DMS 273 (cell line): ENCODE measurements at regions not wholly inside any gene's neighbourhood (a gene's known extent, or its start where the extent isn't known, plus 50 kb on each side); places are given as distances from the start of the nearest gene placed in this dataset.
A peak's percentile ranks its signal among the peaks of the same experiment; 100 is the strongest.

ENCODE experiments used
- DNase-seq: peaks from one replicate; lab custom pipeline; 2025; ENCODE audit not compliant: unreplicated experiment; lab: John Stamatoyannopoulos, UW

DNA sequence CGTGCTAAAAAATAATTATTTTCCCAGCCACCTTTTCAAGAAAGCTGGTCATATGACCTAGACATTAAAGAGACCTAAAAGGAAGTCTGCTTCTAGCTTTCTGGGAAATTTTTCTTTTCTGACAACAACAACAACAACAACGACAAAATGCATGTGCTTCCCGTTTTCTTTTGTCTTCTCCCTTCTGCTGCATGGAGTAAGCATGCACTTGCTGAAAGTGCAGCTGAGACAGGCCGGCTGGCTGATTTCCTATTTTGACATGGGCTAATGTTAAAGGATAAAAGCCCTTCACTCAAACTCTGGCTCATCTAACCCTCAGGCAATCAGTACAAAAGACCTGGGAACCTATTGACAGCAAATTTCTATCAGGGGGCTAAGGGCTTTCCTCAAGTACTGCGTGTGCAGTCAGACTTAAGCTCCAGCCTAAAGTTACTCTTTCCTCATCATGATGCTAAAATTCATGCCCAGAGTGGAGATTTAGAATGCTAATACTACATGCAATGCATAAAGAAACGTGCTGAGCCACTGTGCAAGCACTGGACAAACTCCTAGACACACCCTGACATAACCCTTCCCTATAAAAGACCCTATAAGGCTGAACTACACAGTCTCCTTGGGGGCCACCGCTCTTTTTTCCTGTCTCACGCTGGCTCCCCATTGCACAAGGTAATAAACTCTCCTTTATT lies 811.1 kb downstream of the UQCRFS1 start:
- peak; percentile 21 for DNase-seq

DNA sequence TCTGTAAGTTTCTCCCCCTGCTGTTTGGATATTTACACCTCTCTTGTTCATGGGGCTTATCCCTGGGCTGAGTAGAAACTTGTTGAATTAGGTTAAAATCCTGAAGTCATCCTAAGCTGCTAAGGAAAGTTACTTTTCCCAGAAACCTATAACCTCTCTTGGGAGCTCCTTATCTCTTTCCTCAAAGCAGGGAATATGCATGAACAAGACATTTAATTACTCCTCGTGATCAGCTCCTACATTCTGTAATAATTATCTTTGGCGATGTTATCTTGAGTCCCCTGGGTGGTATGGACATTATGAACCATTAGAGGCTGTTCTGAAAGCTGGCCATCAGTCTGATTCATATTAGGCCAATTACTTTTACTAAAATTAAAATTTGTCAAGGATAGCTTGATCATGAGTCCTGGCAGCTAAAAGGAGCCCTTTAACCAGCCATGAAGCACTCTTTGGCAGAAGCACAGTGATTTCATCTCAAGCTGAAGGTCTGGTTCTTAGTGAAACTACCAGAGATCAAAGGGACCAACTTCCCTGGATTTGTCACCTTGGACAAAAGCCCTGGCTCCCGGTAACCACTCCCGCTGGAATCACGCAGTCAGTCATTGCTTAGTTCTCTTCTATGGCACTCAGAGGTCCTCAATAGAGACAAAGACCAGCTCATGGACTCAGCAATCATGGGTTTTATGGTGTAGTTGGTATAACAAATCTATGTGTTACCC lies 811.8 kb downstream of the UQCRFS1 start:
- DNase-seq = peak; percentile 37

DNA sequence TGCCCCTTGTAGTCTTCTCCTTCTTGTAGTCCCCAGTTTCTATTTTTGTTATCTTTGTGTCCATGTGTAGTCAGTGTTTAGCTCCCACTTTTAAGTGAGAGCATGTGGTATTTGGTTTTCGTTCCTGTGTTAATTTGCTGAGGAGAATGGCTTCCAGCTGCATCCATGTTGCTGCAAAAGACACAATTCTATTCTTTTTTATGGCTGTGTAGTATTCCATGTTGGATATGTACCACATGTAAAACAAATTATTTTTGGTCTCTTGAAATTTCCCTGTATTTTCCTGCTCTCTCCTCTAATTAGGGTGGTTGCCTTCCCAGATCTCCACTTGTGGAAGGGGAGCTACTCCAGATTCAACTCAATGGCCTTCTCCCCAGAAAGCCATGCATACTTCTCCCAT lies 813.8 kb downstream of the UQCRFS1 start:
- no peak for DNase-seq

DNA sequence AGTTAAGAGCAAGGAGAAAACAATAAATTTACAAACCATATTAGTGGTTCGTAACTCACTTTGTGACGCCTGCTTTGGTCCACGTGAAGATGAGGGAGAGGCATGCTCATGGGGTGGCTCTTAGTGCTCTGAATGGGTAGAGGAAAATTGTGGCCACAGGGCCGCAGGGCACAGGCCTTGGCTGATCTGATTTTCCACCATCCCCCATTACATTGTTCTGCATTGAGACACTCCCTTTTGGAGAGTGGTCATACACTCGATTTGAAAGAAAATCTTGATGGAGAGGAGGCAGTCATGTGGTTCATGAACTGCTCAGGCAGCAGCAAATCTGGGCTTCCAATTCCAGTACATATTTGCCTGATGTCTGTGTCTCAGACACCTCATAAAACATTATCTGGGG lies 815.2 kb downstream of the UQCRFS1 start:
- DNase-seq = no peak

DNA sequence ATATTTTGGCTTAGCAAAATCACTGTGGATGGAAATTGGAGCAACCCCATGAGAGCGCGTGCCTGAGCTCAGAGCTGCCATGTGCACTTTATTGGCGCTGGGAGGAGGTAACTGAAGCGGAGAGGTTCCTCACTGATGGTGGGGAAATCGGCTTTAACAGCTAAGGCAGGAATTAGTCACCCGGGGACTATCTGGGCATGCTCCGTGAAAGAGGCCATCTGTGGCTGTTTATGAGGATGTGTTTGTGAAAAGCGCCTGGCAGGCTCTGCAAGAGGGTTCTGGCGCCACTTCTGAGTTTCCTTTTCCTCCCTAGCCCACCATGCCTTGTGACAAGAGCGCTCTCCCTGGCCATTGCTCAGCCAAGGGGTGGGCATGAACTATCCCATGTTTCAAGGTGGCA lies 815.6 kb downstream of the UQCRFS1 start:
- peak; percentile 91 for DNase-seq

DNA sequence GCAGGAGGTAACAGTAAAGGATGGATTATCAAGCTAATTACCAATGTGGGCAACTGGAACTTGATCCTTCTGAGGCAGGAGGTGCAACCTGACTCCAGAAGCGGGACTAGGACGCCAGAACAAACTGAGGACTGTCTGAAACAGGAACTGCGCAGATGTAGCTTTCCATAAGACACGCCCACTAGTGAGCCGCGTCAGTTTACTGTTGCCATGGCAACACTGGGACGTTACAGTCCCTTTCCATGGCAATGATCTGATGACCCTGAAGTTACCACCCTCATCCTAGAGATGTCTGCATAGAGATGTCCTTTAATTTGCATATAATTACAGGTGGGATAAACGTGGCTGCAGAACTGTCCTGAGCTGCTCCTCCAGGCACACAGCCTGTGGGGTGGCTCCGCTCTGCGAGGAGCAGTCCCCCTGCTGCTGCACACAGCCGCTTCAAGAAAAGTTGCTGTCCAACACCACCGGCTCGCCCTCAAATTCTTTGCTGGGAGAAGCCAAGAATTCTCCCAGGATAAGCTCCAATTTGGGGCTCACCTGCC lies 816.6 kb downstream of the UQCRFS1 start:
- peak; percentile 90 for DNase-seq

DNA sequence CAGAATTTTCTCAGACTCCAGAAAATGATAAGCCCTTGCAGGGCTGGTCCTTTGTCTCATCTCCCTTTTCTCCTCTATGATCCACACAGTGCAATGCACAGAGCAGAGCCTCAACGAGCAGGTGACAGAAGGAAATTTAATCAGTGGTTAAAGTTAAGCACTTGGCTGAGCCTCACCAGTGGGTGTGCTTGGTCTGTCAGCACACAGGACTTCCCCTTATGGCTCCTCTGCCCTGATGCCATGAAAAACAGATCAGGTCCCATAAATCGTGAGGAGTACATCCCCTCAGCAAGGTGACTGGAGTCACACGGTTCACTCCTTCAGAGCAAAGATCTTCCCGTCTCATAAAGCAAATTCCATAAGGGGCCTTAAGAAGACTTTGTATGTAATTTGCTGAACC lies 818.2 kb downstream of the UQCRFS1 start:
- DNase-seq = peak; percentile 70

DNA sequence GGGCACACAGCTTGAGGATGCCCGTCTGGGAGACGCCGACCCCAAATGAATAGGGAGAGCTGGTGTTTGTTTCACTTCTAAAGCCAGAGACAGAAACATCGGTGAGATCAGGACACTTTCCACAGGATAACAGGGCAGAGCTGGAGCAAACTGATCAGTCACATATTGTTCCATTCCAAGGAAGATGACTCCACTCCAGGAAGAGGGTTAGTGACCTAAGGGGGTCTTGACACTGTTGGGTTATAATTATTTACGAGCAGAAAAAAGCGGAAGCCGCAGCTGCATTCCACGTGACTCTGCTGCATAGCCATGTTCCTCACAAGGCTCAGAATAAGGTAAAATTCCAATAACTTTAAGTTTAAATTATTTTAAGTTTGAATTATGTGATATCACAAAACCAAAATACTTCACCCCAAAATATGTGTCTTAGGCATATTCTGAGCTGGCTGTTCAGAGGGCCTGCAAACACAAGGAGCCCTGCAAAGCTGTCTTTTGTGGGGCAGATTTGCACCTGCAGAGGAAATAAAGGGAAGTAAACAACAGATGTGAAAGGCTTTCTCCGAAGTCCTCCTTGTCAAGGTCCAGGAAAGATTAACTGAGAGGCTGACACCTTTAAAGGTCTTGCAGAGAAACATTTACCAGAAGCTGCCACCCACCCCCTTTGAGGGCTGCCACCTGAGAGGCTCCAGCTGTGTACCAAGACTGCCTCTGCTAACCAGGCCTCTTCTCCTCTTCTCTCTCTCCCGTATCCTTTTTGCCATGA lies 819.2 kb downstream of the UQCRFS1 start:
- DNase-seq = peak; percentile 73

DNA sequence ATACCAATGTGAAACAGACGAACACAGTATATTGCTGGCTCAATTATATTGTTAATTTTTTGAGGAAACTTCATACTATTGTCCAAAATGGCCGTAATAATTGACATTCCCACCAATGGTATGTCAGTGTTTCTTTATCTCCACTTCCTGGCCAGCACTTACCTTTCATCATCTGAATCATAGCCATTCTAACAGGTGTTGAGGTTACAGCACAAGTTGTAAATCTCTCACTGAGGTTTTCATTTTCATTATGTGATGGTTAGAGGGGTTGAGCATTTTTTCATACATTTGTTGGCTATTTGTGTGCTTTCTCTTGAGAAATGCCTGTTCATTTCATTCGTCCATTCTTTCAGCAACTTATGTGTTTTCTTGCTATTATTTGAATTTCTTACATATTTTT lies 824.0 kb downstream of the UQCRFS1 start:
- no peak for DNase-seq

DNA sequence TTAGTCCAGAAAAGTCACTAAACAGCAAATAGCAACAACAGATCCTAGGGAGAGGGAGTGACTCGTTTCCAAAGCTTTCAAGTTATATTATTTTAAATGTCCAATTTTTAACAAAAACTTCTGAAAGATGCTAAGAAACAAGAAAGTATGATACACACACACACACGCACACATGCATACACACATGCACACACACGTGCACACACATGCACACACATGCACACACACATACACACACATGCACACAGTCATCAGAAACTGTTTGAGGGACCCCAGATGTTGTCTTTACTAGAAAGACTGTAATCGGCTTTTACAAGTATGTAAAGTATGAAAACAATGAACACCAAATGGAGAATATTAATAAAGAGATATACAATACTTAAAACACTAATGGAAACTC lies 825.4 kb downstream of the UQCRFS1 start:
- no peak for DNase-seq

DNA sequence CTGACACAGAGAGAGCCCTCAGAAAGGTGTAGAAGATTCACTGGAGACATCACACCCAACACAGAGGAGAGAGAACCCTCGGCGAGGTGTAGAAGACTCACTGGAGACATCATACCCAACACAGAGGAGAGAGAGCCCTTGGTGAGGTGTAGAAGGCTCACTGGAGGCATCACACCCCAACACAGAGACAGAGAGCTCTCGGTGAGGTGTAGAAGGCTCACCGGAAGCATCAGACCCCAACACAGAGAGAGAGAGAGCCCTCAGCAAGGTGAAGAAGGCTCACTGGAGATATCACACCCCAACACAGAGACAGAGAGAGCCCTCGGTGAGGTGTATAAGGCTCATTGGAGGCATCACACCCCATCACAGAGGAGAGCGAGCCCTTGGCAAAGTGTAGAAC lies 826.5 kb downstream of the UQCRFS1 start:
- DNase-seq = no peak

DNA sequence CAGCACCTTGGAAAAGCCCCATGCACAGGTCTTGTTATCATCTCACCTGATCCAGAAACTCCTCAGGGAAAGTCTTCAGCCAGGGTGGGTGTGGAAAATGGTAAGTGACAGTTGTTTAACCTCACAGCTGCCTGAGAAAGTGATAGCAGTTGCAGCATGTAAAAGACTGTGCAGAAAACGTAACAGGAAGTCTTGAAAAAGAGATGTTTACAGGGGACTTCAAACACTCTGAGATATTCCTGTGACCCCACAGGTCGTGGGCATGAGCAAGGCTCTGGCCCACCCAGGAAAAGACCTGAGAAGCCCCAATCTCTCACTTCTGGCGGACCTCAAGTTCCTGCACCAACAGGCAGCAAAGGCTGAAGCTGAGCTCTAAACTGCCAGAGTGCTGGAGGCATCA lies 826.9 kb downstream of the UQCRFS1 start:
- no peak for DNase-seq

DNA sequence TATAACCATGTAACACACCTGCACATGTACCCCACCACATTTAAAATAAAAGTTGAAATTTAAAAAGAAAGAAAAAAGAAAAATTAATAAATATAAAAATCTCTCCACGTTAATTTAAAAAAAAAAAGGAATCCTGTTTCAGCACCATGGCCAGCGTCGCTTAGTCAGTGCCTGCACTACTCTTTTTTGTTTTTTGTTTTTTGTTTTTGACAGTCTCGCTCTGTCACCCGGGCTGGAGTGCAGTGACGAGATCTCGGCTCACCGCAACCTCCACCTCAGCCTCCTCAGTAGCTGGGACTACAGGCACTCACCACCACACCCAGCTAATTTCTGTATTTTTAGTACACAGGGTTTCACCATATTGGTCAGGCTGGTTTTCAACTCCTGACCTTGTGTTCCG lies 835.9 kb downstream of the UQCRFS1 start:
- DNase-seq = no peak

DNA sequence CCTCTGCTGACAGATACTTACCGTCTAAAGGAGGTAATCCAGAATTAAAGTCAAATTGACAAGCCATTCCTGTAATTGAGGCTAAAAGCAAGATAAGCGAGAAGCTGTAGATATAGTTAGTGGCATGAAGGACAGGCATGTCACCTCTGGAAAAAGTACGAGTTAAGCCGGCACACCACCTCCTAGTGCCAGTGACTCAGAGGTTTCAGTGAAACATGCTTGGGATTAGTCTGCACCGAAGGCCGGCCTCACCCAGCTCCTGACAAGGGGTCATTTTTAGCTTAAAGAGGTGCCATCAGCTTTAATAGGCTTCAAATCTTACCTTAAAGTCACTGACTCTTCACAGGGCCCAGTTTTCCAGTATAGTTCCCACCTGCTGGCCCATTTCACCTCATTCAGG lies 838.0 kb downstream of the UQCRFS1 start:
- no peak for DNase-seq

DNA sequence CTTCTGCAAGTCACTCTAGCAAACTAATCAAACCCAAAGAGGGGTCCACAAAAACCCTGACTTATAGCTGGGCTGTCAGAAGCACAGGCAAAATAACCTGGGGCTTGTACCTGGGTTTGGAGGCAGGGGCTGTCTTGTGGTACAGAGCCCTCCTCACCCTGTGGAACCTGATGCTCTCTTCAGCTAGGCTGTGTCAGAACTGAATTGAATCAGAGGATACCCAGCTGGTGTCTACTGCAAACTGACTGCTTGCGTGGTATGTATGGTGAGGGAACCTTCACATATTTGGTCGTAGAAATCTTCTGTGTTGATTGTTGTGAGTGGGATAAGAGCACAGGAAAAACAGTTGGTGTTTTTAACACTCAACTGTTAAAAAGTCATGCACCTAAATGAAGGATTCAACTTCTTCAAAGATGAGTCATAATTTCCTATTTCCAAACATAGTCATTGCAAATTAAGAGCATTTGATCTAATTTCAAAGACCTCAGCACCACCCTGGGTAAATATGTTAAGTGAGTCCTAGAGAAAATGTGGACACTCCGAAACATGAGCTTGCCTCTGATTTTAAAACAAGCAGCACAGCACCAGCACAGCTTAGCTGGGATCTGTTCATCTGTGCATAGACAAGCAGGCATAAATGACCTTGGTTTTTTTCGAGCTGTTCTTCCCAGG lies 840.2 kb downstream of the UQCRFS1 start:
- DNase-seq = peak; percentile 29

DNA sequence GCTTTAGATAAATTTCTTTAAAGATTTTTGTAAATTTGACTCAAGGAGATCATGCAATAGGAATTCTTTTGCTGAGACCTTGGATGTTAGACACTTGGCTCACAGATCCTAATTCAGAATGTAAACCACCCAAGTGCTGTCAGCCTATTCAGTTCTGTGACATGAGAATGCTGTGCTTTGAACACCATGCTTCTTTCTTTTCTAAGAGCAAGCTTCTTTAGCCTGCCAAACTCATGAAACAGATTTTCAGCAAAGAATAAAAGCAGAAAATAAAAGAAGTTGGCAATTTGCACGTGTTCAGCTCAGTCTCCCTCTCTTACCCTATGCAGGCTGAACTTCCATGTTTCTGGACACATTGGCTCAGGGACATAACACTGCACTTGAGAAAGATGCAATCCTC lies 845.8 kb downstream of the UQCRFS1 start:
- DNase-seq = no peak

DNA sequence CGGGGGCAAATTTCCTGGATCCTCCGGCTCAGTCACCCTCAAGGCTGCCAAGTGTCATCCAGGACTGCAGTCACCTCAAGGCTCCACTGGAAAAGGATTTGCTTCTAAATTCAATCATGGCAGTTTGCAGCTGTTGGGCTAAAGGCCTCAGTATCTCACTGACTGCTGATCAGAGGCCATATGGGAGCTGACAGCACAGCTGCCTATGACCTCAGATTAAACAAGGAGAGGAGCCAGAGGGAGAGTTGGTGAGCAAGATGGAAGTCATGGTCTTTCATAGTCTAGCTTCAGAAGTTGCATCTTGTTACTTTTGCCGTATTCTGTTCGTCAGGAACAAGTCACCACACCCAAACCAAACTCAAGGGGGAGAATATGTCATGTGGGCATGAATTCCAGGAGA lies 849.7 kb downstream of the UQCRFS1 start:
- peak; percentile 69 for DNase-seq

DNA sequence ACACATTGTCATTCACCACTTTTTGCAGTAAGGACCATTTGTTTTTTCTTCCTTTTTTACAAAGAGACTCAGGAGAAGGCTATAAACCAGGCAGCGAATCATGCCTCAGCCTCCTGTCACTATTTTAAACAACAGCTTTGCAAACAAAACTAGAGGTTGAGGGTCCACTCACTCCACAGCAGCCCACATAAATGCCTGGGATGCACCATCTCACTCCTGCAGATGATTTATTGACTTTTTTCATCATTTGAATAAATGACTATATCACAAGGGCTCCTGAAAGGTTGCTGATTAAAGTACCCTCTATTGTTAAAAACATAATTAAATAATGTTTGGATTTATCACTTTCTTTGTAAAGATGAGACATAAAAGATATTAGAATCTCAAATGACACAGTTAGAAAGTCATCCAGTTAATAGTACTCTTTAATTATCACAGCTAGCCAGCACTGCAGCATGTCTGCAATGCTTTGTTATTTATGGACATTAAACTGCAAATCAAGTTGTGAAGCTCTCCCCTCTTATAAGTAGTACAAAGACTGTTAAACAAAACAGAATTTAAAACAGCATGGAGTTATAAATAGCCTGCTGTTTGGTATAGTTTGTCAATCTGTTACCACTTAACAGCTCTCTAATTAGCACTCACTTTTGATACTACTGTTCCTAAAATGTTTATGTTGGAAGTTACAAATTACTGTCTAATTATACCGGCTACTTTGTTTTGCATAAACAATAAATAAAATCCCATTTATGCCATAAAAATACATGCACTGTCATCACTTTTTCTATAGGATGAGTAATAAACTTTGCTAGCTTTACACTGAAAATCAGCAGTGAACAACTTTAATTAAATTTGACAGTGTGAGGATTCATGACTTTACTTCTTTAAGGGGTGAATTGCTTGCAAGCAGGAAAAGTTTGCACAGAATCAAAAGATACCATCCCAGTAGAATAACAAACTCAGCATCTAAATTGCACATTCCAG lies 853.2 kb downstream of the UQCRFS1 start:
- DNase-seq = peak; percentile 30

DNA sequence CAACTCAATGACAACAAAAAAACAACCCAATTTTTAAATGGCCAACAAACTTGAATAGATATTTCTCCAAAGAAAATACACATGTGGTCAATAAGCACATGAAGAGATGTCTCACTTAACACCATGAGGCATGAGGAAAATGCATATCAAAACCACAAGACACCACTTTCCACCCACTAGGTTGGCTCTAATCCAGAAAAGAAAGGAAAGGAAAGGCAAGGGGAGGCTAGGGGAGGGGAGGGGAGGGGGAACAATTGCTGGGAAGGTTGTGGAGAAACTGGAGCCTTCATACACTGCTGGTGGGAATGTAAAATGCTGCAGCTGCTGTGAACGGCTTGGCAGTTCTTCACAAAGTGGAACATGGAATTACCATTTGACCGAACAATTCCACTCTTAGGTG lies 854.3 kb downstream of the UQCRFS1 start:
- DNase-seq = peak; percentile 75

DNA sequence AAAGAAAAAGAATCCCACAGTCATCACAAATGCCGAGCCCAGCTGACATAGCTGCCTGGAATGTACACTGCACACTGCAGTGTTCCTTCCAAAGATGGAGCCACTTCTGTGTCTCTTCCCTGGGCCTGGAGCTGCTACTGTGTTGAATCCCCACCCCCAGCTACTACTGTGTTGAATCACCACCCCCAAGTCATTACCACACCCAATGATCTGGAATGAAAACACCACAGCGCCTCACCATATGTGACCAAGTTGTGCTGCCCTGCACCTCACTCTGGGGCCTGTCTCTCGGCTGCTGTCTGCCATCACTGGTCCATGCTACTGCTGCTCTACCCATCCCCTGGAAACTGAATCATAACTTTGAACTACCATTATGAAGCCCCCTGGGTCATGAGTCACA lies 861.2 kb downstream of the UQCRFS1 start:
- DNase-seq = no peak
